Keratinocyte (primary cell): ENCODE measurements at regions not wholly inside any gene's neighbourhood (a gene's known extent, or its start where the extent isn't known, plus 50 kb on each side); places are given as distances from the start of the nearest gene placed in this dataset.

Experiments used
- DNase-seq: peaks from one replicate; pipeline ENCODE4 v3.0.0-alpha.2; 2011; ENCODE audit warnings: low read depth, missing footprints, low spot score
- FAIRE-seq: peaks from 2 replicates; lab custom pipeline; 2011; peaks lifted over from hg19 to GRCh38; lab: Jason Lieb, UNC
- H2AFZ ChIP-seq: 2 replicates; pipeline ENCODE4 v1.6.0; 2012; ENCODE audit warnings: low read length, control low read depth, inconsistent platforms; ENCODE audit not compliant: control insufficient read depth
- H3K27ac ChIP-seq: 2 replicates; pipeline ENCODE4 v1.5.1; 2011; ENCODE audit warnings: low read length; ENCODE audit not compliant: control insufficient read depth, insufficient read depth
- H3K27me3 ChIP-seq: 3 replicates; pipeline ENCODE4 v1.6.0; 2011; ENCODE audit warnings: low read length; ENCODE audit not compliant: control insufficient read depth, insufficient read depth; ENCODE audit errors: extremely low read depth
- H3K36me3 ChIP-seq, 2 experiments: 2 replicates in 1 of 2; 3 replicates in 1 of 2; pipeline ENCODE4 v1.5.1; 2011; ENCODE audit warnings: low read length in 2 of 2, mild to moderate bottlenecking in 1 of 2; ENCODE audit not compliant: control insufficient read depth in 2 of 2, insufficient read depth in 2 of 2; ENCODE audit errors: extremely low read depth in 1 of 2
- H3K4me1 ChIP-seq: 3 replicates; pipeline ENCODE4 v1.5.1; 2011; ENCODE audit warnings: low read length; ENCODE audit not compliant: control insufficient read depth, insufficient read depth; ENCODE audit errors: extremely low read depth
- H3K4me2 ChIP-seq: 3 replicates; pipeline ENCODE4 v1.6.0; 2011; ENCODE audit warnings: low read depth, low read length; ENCODE audit not compliant: control insufficient read depth, insufficient read depth; ENCODE audit errors: extremely low read depth
- H3K4me3 ChIP-seq, 3 experiments: fragments of 200-600 bp in 1 of 3; sonication (generic) in 1 of 3; 2 replicates in 2 of 3; 3 replicates in 1 of 3; pipeline ENCODE4 v1.5.1; 2011 to 2016; ENCODE audit warnings: low read length in 3 of 3, mild to moderate bottlenecking in 3 of 3, control low read depth in 2 of 3, inconsistent platforms in 1 of 3, low read depth in 1 of 3, mixed read lengths in 1 of 3, mixed run types in 1 of 3, moderate library complexity in 1 of 3; ENCODE audit not compliant: control insufficient read depth in 2 of 3, insufficient read depth in 2 of 3; ENCODE audit errors: extremely low read depth in 1 of 3
- H3K79me2 ChIP-seq: 2 replicates; pipeline ENCODE4 v1.6.0; 2012; ENCODE audit warnings: low read length; ENCODE audit not compliant: control insufficient read depth, insufficient read depth
- H3K9ac ChIP-seq: 3 replicates; pipeline ENCODE4 v1.6.0; 2011; ENCODE audit warnings: low read length; ENCODE audit not compliant: control insufficient read depth, insufficient read depth; ENCODE audit errors: extremely low read depth
- H3K9me1 ChIP-seq: 3 replicates; pipeline ENCODE4 v1.6.0; 2011; ENCODE audit warnings: low read length; ENCODE audit not compliant: control insufficient read depth, insufficient read depth; ENCODE audit errors: extremely low read depth
- H3K9me3 ChIP-seq: 2 replicates; pipeline ENCODE4 v1.5.1; 2012; ENCODE audit warnings: low read depth, low read length; ENCODE audit not compliant: control insufficient read depth
- H4K20me1 ChIP-seq: 3 replicates; pipeline ENCODE4 v1.6.0; 2011; ENCODE audit warnings: low read length; ENCODE audit not compliant: control insufficient read depth, insufficient read depth; ENCODE audit errors: extremely low read depth
- EZH2 ChIP-seq: IDR thresholded peaks from one replicate; pipeline ENCODE4 v1.6.1; 2012; ENCODE audit warnings: inconsistent platforms, mild to moderate bottlenecking, low read length, moderate library complexity
- dilution Hi-C: fragments of 300-500 bp; cut with MboI; formaldehyde crosslinking; loops from one replicate; pipeline ENCODE4 v1.7.0; 2020; ENCODE audit warnings: low sequenced_read_pairs; ENCODE audit not compliant: extremely low pct_ligation_motif_present
- TF ChIP-seq, protein P1 (sequence below), 3 experiments: IDR thresholded peaks in 1 of 3; conservative IDR thresholded peaks in 1 of 3; optimal IDR thresholded peaks in 1 of 3; 2 replicates in 2 of 3; 3 replicates in 1 of 3; pipeline versions ENCODE3 to v1.5.1; 2011; ENCODE audit warnings: low read length in 3 of 3, mild to moderate bottlenecking in 3 of 3, moderate library complexity in 2 of 3, control low read depth in 1 of 3, inconsistent platforms in 1 of 3; ENCODE audit not compliant: insufficient read depth in 2 of 3; ENCODE audit errors: extremely low read depth in 1 of 3

DNA sequence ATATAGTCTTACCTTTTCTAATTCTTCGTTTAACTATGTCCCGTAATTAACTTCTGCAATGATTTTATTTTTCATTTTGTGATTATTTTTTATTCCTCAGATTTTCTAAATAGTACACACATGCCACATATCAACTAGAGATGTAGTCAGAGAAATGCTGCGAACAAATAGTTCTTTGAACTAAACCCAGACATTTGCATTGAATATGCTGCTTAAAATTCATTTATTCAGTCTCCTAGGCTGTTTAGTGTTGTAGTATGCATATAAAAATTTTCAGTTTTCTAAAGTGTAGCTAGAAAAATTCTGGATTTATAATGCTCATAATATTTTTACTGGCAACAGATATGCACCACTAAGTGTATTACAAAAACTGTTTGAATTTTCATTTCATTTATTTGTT lies 68.9 kb upstream of the SLC38A11 start:
- Histone ChIP-seq H3K9me1 (no peaks in the 10 kb centered on the region), H2AFZ (no peak overlapping the region), H4K20me1 (no peaks in the 10 kb centered on the region), H3K4me3 (no peak overlapping the region), H3K9me3 (no peaks in the 10 kb centered on the region), H3K27ac (no peak overlapping the region), H3K27me3 (no peaks in the 10 kb centered on the region), H3K9ac (no peak overlapping the region), H3K36me3 (no peaks in the 10 kb centered on the region), H3K4me1 (no peaks in the 10 kb centered on the region), H3K4me2 (no peak overlapping the region), H3K79me2 (no peaks in the 10 kb centered on the region)
- TF ChIP-seq, protein P1, sequence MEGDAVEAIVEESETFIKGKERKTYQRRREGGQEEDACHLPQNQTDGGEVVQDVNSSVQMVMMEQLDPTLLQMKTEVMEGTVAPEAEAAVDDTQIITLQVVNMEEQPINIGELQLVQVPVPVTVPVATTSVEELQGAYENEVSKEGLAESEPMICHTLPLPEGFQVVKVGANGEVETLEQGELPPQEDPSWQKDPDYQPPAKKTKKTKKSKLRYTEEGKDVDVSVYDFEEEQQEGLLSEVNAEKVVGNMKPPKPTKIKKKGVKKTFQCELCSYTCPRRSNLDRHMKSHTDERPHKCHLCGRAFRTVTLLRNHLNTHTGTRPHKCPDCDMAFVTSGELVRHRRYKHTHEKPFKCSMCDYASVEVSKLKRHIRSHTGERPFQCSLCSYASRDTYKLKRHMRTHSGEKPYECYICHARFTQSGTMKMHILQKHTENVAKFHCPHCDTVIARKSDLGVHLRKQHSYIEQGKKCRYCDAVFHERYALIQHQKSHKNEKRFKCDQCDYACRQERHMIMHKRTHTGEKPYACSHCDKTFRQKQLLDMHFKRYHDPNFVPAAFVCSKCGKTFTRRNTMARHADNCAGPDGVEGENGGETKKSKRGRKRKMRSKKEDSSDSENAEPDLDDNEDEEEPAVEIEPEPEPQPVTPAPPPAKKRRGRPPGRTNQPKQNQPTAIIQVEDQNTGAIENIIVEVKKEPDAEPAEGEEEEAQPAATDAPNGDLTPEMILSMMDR (optimal IDR thresholded peaks at IDR 0.05 in 1 of 3, IDR thresholded peaks at IDR 0.05 in 1 of 3, conservative IDR thresholded peaks at IDR 0.05 in 1 of 3; ENCODE audit: extremely low read depth in 1 of 3, insufficient read depth in 2 of 3, low read length in 3 of 3) = no peak
- TF ChIP-seq EZH2 = no peak
- dilution Hi-C loops = no loop called here
- no peak for DNase-seq
- no peak for FAIRE-seq

DNA sequence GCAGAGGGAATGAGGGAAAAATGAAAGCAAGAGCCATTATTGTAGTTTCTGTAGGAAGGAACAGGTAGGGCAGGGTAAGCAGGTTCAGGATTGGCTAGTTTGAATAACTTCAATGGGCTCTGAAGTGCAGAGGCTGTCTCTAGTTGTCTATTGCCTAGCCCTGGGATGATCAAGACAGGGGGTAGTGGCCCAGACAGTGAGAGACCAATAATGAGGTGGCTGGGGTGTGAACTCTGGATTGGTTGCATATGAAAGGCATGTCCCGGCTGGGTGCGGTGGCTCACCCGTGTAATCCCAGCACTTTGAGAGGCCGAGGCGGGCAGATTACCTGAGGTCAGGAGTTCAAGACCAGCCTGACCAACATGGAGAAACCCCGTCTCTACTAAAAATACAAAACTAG lies 67.5 kb upstream of the SLC38A11 start:
- no peaks in the 10 kb centered on the region for H3K36me3 ChIP-seq
- H3K79me2 ChIP-seq = no peaks in the 10 kb centered on the region
- H3K9ac ChIP-seq = no peak overlapping the region
- H3K27me3 ChIP-seq = no peaks in the 10 kb centered on the region
- no peak overlapping the region for H2AFZ ChIP-seq
- no peak overlapping the region for H3K4me3 ChIP-seq
- TF ChIP-seq EZH2 = no peak
- TF ChIP-seq, protein P1 (optimal IDR thresholded peaks at IDR 0.05 in 1 of 3, IDR thresholded peaks at IDR 0.05 in 1 of 3, conservative IDR thresholded peaks at IDR 0.05 in 1 of 3; ENCODE audit: extremely low read depth in 1 of 3, insufficient read depth in 2 of 3, low read length in 3 of 3) = no peak
- FAIRE-seq (no peak), DNase-seq (no peak)
- no peak overlapping the region for H3K27ac ChIP-seq
- H3K4me1 ChIP-seq = no peaks in the 10 kb centered on the region
- H3K4me2 ChIP-seq = no peak overlapping the region
- dilution Hi-C loops = no loop called here
- H3K9me1 ChIP-seq = no peaks in the 10 kb centered on the region
- no peaks in the 10 kb centered on the region for H3K9me3 ChIP-seq
- H4K20me1 ChIP-seq = no peaks in the 10 kb centered on the region
